GM19452 (cell line): ENCODE measurements at regions not wholly inside any gene's neighbourhood (a gene's known extent, or its start where the extent isn't known, plus 50 kb on each side); places are given as distances from the start of the nearest gene placed in this dataset.

Source experiments
- ATAC-seq: cut with Tn5 transposase; IDR thresholded peaks from one replicate; pipeline ENCODE4 v1.9.1; 2021; ENCODE audit not compliant: unreplicated experiment

DNA sequence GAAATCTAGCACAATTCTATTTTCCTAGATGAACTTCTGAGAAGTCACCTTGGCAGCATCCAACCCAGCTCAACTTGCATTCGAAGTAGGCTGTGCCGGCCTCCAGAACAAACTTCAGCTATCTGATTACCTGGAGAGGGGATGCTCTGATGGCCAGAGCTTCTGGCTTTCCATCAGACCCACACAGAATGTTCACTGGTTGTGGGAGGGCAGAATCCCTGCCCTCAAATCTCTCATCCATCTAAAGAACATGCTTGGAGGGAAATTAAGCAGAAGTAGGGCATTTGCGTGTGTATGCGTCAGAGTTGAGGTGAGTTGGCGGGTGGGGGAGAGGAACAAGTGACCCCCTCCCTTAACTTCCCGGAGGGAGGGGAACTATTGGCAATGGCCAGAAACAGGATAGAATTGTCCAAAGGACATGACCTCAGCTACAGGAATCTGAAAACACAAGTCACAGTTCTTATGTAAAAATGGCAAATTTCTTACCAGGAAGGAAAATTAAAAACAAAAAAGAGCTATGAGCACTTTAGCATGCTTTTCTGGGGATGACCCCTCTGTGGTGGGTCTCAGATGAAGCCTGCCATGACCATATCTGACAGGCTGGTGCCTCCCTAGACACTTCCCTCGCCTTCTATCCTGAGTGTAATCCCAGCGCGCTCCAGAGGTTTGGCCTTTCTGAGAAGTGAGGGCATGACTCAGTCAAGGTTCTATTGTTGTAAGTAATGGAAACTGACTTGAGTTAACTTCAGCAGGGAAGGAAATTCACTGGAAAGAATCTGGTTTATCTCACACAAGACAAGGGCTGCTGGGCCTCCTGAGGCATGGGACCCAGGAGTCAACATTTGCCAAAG lies 278.8 kb downstream of the RPS24 start:
- no peak for ATAC-seq

DNA sequence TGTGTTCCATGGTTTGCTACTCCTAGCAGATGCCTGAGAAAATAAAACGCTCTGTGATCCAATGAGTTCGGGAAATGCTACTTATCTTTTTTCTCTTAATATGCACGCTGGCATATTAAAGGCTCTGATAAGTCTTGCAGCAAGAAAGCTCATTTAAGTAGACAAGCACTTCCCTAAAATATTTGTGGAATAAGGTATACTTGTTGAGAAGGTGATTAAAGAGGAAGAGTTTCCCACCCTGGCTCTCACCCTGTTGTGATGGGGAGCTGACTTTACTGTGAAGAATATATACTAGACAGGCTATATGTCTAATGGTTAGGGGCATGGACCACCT lies 279.4 kb downstream of the RPS24 start:
- ATAC-seq, result no peak

DNA sequence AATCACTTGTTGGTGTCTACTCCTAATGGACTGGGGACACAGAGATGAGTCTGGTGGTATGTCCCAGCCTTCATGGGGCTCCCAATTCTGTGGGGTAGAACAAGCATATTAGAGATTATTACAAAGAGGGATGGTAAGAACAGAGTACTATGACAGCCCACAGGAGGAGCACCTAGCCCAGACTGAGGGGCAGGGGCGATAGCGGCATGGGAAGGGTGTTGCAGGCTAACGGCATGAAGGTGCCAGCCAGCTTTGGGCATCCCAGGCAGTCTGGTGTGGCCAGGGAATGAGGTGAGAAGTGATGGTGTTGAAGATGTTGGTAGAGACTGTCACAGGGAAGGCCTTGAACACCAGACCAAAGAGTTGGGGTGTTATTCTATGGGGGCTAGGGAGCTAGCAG lies 280.0 kb downstream of the RPS24 start:
- ATAC-seq, result no peak

DNA sequence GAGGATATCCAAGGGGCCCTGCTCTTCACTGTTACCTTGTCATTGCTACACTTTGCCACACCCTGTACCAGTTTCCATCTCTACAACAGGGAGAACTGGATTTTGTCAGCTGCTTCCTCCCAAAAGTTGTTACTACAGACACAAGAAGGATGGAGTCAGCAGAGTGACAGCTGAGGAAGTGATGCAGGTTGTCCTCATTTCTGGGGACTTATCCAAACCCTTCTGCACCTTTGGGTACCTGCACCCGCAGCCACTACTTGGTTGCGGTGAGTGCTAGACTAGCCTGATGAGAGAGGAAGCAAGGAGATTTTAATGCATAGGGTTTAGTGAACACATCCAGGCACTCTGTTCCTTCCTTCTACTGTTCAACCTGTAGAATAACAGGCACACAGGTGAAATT lies 281.0 kb downstream of the RPS24 start:
- ATAC-seq, result no peak

DNA sequence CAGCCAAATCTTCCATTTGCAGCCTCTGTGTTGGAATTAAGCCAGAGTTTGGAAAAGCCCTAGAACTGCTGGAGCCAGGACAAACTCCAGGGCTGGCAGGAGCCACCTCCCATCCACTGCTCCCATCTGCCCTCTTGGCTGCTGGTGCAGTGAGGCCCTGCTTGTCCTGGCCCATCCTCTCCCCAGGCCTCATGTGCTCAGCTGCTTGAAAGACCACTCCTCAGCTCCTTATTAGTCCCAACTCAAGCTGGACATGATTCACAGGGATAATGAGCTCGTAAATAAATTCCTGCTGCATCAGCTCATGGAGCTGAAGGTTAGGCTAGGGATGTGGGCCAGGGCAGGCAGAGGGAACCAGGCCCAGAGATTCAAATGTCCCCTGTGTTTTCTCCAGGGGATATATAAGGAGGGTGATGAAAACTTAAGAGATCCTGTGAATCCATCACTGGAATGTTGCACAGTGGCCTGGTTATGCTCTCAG lies 282.8 kb downstream of the RPS24 start:
- no peak for ATAC-seq

DNA sequence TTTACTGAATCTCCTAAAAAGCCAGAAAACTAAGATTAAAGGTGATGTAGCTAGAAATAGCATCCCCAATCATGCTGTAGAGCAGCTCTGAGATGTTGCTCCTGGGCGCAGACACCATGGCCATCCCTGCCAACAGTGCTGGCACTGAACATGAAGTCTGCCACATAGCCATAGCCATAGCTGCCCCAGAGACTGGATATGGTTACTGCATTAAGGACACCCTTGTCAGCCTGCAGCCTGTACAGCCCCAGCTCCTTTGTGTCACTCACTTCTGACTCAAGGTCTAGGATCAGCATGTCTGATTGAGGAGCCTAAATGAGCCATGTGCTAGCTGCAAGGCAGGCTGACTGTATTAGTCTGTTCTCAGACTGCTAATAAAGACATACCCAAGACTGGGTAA lies 284.6 kb downstream of the RPS24 start:
- ATAC-seq, result no peak

DNA sequence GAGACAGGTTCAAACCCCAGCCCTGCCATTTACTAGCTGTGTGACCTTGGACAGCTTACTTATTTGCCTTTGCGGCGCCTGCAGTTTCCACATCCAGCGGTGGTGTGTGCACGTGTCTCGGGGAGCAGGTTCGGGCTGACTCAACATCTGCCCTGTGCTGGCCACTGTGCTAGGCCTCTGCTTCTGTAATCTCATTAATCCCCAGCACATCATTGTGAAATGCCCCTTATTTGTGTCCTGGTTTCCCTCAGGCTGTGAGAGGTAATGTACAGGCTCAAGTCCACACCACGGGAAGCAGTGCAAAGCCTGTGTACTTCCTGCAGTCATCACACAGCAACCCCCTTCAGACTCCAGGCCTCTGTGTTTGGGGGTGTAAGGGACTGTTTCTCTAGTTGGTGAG lies 285.7 kb downstream of the RPS24 start:
- no peak for ATAC-seq

DNA sequence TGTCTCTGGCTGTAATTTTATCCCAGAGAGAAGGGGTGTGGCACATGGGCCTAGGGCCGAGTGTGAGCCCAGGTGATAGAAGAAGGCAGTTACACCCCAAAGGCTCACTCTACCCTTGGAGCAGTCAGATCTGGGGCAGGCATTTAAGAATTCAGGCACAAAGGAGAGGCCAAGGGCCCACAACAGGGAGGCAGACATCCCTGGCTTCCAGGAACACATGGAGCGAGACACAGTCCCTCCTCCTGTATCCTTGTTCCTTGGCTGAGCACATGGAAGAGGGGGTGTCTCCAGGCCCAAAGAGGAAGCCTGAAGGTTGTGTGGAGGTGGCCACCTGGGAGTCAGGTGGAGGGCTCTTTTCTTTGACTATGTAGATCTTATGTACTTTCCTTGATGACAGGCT lies 286.2 kb downstream of the RPS24 start:
- no peak for ATAC-seq

DNA sequence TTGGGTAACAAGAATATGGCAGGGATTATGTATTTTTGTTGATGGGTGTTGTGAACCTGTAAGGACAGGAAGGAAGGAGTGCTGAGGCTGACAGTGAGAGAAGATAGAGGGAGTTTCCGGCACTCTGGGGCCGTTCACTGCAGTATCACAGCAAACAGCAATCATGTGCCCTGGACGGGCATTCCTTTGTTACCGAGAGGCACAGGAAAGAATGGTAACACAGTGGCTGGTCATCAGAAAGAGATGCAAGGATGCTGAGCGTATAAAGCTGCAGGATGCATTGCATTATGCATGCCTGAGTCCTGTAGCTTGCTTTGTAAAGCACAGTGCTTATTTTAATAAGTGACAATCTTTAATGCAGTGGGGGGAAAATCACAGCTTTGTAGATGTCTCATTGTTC lies 286.8 kb downstream of the RPS24 start:
- ATAC-seq, result no peak

DNA sequence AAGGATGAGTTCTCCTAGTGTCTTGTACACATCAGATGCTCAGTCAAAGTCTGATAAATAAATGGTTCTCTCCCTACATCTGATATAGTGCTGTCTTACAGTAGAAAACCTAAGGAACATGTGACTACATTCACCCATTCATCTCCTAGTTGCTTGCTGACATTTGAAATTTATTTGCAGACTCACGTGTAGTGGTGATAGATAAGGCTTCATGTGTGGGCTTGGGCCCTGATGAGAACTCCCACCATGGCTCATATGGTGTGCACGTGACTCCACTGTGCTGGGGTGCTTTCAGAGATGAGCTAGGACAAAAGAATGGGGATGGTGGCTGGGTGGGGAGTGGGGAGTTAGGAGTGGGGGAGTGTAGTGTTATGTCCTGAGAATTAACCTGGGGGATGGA lies 287.3 kb downstream of the RPS24 start:
- ATAC-seq, result no peak

DNA sequence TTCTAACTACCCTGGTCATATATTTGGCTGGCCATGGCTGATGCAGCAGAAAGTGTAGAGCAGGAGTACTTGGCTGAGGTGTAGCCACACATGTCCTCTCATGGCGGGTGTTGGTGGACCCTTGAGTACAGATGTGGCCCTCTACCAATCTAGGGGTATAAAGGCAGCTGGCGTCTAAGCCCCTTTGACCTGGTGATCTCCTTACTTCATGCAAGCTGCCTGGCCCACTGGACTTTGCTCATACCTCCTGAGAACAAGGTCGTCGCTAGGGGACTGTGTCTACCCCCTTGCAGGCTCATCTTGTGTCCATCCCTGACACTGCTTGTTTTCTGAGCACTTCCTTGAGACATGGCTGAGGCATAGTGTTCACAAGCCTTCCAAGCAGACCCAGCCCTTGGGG lies 287.8 kb downstream of the RPS24 start:
- ATAC-seq, result no peak

DNA sequence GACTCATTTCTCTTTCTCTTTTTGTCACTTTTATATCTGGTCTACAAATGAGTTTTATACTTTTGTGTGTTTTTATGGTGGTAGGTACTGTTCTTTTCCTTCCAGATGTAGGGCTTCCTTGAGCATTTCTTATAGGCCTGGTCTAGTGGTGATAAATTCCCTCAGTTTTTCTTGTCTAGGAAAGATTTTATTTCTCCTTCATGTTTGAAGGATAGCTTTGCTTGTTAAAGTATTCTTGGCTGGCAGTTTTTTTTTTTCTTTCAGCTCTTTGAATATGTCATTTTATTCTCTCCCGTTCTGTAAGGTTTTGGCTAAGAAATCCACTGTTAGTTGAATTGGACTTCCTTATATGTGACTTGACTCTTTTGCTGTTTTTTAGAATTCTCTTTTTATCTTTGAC lies 292.7 kb downstream of the RPS24 start:
- ATAC-seq, result no peak

DNA sequence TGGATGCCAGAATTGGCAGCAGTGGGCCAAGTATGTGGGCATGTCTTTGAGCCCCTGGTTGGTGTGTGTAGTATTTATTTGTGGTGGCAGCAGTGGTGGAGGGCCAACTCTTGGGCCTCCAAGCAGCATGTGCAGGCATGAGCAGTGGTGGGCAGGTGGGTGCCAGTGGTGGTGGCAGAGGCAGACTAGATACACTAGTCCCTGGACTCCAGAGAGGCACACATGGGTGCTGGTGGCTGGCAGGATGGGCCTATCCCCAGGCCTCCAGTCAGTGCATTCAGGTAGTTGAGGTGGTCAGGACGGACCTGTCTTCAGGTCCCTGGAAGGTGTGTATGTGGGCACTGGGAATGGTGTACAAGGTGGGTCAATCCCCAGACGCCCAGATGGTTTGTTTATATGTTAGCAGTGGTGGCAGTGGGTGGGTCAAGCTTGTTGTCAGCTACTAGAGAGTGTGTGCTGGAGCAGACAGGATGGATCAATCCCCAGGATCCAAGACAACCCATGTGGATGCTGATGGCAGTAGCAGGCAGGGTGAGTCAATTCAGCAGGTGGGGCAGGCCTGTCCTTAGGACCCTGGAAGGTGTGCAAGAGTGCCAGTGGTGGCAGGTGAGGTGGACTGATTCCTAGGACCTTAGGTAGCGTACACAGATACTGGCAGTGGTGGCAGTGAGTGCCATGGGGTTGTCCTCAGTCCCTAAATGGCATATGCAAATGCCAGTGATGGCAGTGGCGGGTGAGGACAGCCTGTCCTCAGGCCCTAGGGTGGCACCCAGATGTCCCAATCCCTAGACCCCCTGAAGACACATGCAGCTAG lies 294.3 kb downstream of the RPS24 start:
- ATAC-seq, result no peak

DNA sequence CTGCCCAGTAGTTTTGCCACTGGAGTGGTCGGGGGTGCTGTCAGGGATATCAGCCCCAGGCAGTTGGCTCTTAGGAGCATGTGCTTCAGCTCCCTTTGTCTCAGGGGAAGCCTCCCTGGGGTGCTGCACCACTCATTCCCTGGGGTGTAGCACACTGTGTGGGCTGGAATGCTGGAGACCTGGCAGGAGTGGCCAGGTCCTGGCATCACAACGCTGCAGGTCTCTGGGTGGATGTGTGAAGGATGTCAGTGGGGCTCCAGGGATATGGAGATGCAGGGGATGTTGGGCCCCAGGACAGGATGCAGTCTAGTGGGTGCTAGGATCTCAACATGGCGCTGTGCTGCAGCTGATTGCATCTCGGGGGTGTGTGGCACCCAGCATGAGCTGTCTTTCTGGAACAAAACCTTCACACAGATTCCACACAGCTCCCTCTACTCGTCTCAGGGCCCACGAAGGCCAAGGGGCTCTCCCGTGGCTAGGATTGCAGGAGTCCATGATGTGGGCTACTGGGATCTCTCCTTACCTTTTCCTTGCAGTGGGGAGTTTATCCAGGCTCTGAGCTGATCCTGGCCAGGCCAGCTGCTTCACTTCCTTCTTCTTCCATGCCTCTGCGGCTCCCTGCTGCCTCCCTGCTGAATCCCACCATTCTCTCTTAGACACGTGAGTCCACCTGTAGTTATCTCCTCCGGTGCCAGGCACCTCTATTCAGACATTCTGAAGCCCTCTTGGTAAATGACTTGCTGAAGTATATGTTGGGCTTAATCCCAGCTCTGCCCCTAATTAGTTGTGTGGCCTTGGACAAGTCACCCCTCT lies 295.1 kb downstream of the RPS24 start:
- no peak for ATAC-seq

DNA sequence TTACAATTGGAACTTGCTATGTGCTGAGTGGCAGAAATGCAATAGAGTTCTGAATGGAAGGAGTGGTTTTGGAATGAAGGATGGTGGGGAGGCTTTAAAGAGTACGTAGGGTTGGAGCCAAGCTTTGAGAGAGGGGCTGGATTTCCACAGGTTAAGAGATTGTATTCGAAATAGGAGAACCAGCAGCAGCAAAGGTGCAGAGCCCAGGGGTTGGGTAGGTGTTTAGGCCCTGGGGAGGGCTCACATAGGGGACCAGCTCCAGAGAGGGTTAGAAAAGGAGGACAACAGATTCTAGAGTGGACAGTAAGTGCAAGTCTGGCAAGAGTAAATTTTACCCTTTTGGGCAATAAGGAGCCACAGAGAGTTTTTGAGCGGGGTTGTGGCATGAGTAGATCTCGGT lies 297.2 kb downstream of the RPS24 start:
- no peak for ATAC-seq

DNA sequence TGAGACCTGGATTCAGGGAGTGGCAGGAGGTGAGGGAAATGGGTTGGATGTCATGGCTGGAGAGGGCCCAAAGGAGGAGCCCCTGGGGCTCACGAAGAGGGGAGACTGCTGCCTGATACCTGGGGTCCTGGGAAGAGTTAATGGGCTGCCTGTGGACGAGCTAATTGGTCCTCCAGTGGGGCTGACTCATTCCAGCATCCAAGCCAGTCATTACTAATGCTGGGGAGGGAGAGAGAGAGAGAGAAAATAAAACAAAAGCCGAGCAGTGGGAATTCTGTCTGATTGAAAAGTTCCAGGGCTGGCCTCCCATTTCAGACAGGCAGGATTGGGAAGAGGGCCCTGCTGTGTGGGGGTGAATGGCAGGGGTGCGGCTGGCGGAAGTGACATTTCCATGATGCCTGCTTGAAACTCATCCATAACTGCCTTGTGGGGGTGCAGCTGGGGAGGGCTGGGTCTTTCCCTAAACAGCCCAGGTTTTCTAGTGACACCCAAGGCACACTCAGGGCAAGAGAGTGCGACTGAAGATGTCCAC lies 297.8 kb downstream of the RPS24 start:
- no peak for ATAC-seq

DNA sequence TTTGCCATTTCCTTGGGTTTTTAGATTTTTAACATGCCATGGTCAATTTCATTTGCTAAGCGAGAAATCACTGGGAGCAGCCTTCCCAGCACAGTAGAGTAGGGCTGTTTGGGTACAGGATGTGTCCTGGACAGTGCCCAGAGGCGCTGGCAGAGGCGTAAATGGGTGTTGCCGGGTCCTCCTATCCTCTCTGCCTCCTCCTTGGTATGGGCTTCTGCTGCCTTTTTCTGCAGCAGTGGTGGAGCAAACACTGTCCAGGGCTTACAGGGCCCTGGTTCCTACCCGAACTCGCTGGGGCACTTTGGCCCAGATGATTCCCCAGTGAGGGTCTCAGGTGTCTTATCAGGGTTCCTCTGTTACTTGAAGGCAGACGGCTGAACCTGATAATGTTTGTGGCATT lies 298.3 kb downstream of the RPS24 start:
- no peak for ATAC-seq

DNA sequence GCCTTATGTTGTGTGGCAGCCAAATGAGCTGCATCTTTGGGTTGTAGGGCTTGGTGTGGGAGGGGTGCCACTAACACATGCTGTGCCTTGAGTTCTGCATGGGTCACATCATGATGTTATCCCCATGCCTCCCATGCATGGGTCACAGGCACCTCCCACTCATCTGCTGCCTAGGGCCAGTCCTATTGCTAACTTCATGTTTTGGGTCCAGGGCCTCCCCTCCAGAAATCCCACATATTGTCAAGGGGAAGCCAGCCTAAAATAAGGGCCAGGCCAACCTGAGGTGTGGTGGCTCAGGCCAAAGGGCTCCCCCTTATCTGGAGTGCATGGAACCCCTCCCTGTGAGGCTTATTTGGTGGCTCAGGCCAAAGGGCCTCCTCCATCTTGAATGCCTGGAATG lies 299.0 kb downstream of the RPS24 start:
- ATAC-seq, result no peak

DNA sequence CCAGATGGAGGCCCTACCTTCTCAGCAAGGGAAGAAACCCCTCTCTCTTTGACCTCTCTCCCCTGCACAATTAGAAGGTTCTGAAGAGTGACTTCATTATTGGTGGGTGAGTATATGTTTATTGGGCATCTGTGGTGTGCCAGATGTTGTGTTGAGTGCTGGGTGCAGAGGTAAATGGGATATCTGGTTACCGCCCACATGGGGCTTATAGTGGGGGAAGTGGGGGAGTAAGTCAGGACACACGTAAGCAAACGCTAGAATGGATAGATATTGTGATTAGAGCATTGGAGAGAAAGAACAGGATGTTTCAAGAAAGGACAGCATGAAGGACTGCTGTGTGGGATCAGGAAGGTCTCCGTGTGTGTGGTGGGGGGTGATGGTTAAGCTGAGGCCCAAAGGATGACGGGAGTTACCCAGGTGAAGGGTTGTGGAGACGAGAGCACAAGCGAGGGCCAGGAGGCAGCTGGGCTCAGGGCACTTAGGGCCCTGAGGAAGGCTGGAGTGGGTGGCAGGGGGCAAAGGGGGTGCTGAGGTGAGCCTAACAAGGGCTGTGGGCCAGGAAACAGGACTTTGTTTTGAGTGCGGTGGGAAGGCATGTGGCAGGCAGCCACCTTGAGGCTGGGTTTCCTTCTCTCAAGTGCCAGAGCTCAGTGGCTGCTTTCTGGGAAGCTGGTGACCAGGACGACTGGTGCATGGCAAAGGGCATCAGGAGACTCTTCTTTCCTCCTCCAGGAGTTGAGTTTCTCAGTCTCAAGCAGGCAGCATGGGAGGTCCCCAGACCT lies 299.9 kb downstream of the RPS24 start:
- no peak for ATAC-seq

DNA sequence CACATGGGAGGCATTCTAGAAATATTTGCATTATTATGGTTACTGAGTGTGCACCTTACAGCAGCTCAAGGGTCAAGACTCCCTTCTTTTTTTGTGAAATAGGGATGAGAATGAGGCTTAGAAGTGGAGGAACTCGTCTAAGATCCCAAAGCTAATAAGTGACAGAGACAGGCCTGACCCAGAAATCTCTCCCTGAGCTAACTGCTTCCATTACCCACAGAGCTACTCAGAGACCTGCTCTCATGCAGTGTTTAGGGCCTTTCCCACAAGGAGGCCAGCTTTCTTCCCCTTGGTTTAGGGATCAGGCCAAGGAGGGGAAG lies 301.7 kb downstream of the RPS24 start:
- no peak for ATAC-seq
